Right lobe of liver (tissue), 6 donors: ENCODE measurements at regions not wholly inside any gene's neighbourhood (a gene's known extent, or its start where the extent isn't known, plus 50 kb on each side); places are given as distances from the start of the nearest gene placed in this dataset.
"Not testable (repeated sequence)": the region's sequence is repeated elsewhere in the genome, so short reads cannot be mapped to it uniquely, and the experiment has no call there.

Source experiments
- ATAC-seq, 4 donors: fragments of 200-7000 bp; cut with Tn5 transposase; one replicate each; pipeline ENCODE4 v1.9.1; 2020; ENCODE audit warnings: mild to moderate bottlenecking in 4 of 4, moderate library complexity in 4 of 4
- DNase-seq, 3 donors: peaks; one replicate each; pipeline ENCODE4 v3.0.0-alpha.2; 2020
- H3K27ac ChIP-seq, 3 donors: fragments of 200-600 bp; one replicate each; pipeline ENCODE4 v1.8.0; 2022
- H3K27me3 ChIP-seq, 2 donors: fragments of 200-600 bp; one replicate each; pipeline ENCODE4 v1.8.0; 2022
- H3K36me3 ChIP-seq, 4 donors: fragments of 200-600 bp; sonication (generic) in 1 of 4; one replicate each; pipeline versions ENCODE4 v1.5.1 to v1.8.0; 2017 to 2022; ENCODE audit warnings: control low read depth in 1 of 4
- H3K4me1 ChIP-seq, 4 donors: fragments of 200-600 bp; sonication (generic) in 1 of 4; one replicate each; pipeline versions ENCODE4 v1.5.1 to v1.8.0; 2017 to 2022; ENCODE audit warnings: control low read depth in 1 of 4
- H3K4me3 ChIP-seq, 3 donors: fragments of 200-600 bp; one replicate each; pipeline ENCODE4 v1.8.0; 2022
- H3K9me3 ChIP-seq, 4 donors: fragments of 200-600 bp; sonication (generic) in 1 of 4; one replicate each; pipeline versions ENCODE4 v1.5.1 to v1.8.0; 2017 to 2022; ENCODE audit warnings: control low read depth in 1 of 4
- CTCF ChIP-seq, 4 donors: fragments of 200-600 bp in 3 of 4; fragments of 450-650 bp in 1 of 4; IDR thresholded peaks; one replicate each; pipeline versions ENCODE4 v1.5.1 to v1.8.0; 2016 to 2022; ENCODE audit warnings: antibody characterized with exemption in 4 of 4, mild to moderate bottlenecking in 2 of 4
- POLR2A ChIP-seq: fragments of 450-650 bp; IDR thresholded peaks from one replicate; pipeline ENCODE4 v1.6.1; 2017; ENCODE audit warnings: antibody characterized with exemption, mild to moderate bottlenecking
- WGBS: methylation state at CpG from one replicate; pipeline ENCODE4 v1.1.6; 2018; ENCODE audit warnings: low coverage, low lambda C conversion rate; ENCODE audit not compliant: insufficient coverage; ENCODE audit errors: missing lambda C conversion rate; 5-methylcytosine and 5-hydroxymethylcytosine counted together
- intact Hi-C, 2 donors: fragments of 100-400 bp; cut with DNase I; formaldehyde crosslinking; loops; one replicate each; pipeline versions ENCODE4 v1.11.2 to v1.14.1; 2022
- donor health status: DM: no; HTN: yes; CAD: no.
- donor health status: DM: no; HTN: no; CAD: no.
- donor health status: DM: no; HTN: no; CAD: no.
- donor health status: DM: no; HTN: yes; CAD: no.
- donor health status: DM: no; HTN: yes; CAD: no.

- Histone ChIP-seq H3K36me3 (no peaks in the 10 kb centered on the region), H3K4me1 (no peaks in the 10 kb centered on the region), H3K4me3 (no peak overlapping the region), H3K27ac (no peak overlapping the region), H3K27me3 (no peaks in the 10 kb centered on the region), H3K9me3 (no peaks in the 10 kb centered on the region)
- WGBS: 54% methylated on average over 4 of the region's 4 CpGs
- DNase-seq (no peak), ATAC-seq (no peak)
- intact Hi-C loops: no loop called here
- TF ChIP-seq CTCF (IDR thresholded peaks at IDR 0.05): no peak
These were observed 153.6 kb upstream of the ZNF717 start for GRCh38 chr3:75938921-75939320.

GRCh38 chr3:75951941-75952340 is 166.6 kb upstream of the ZNF717 start:
- intact Hi-C loops: no loop called here

GRCh38 chr3:75960031-75960430 is 174.7 kb upstream of the ZNF717 start:
- H3K4me3 ChIP-seq, ATAC-seq, H3K27ac ChIP-seq, DNase-seq, H3K9me3 ChIP-seq, H3K4me1 ChIP-seq, intact Hi-C loops, H3K36me3 ChIP-seq, H3K27me3 ChIP-seq: not testable (repeated sequence)
- 83% methylated on average over 1 of the region's 2 CpGs for WGBS

More at GRCh38 chr3:75951941-75952340, 166.6 kb upstream of the ZNF717 start:
- H3K4me1 ChIP-seq: no peaks in the 10 kb centered on the region
- H3K27ac ChIP-seq: no peak overlapping the region
- DNase-seq (no peak), ATAC-seq (no peak)
- H3K4me3 ChIP-seq: no peak overlapping the region
- no peaks in the 10 kb centered on the region for H3K36me3 ChIP-seq
- H3K9me3 ChIP-seq: no peaks in the 10 kb centered on the region
- H3K27me3 ChIP-seq: no peaks in the 10 kb centered on the region
- TF ChIP-seq CTCF (IDR thresholded peaks at IDR 0.05) (no peak), POLR2A (no peak)

- H3K4me3 ChIP-seq, H3K36me3 ChIP-seq, ATAC-seq, H3K27ac ChIP-seq, H3K4me1 ChIP-seq, H3K9me3 ChIP-seq, intact Hi-C loops, H3K27me3 ChIP-seq, DNase-seq: not testable (repeated sequence)
- 50% methylated on average over 2 of the region's 2 CpGs for WGBS
These were observed 176.7 kb upstream of the ZNF717 start for GRCh38 chr3:75962054-75962453.

GRCh38 chr3:75967071-75967470 is 181.7 kb upstream of the ZNF717 start:
- Histone ChIP-seq H3K27me3 (no peaks in the 10 kb centered on the region), H3K9me3 (no peaks in the 10 kb centered on the region), H3K27ac (no peak overlapping the region), H3K36me3 (no peaks in the 10 kb centered on the region), H3K4me3 (no peak overlapping the region), H3K4me1 (no peaks in the 10 kb centered on the region)
- DNase-seq (no peak), ATAC-seq (no peak)
- TF ChIP-seq CTCF (IDR thresholded peaks at IDR 0.05) (no peak), POLR2A (no peak)
- intact Hi-C loops: no loop called here

- 38% methylated on average over 4 of the region's 4 CpGs for WGBS
- ATAC-seq (no peak), DNase-seq (no peak)
- Histone ChIP-seq H3K4me1 (no peaks in the 10 kb centered on the region), H3K27ac (no peak overlapping the region), H3K36me3 (no peaks in the 10 kb centered on the region), H3K9me3 (no peaks in the 10 kb centered on the region), H3K27me3 (no peaks in the 10 kb centered on the region), H3K4me3 (no peak overlapping the region)
- TF ChIP-seq CTCF (IDR thresholded peaks at IDR 0.05) (no peak), POLR2A (no peak)
- intact Hi-C loops: no loop called here
These were observed 193.3 kb upstream of the ZNF717 start for GRCh38 chr3:75978686-75979085.
